Activated effector memory CD4-positive, alpha-beta T cell treated with Interleukin-2 at 50 U/mL for 16 hours (primary cell): ENCODE measurements at regions not wholly inside any gene's neighbourhood (a gene's known extent, or its start where the extent isn't known, plus 50 kb on each side); places are given as distances from the start of the nearest gene placed in this dataset.
"Not testable (repeated sequence)": the region's sequence is repeated elsewhere in the genome, so short reads cannot be mapped to it uniquely, and the experiment has no call there.

Source experiments
- DNase-seq: peaks from one replicate; pipeline ENCODE4 v3.0.0-alpha.2; 2020

- no peak for DNase-seq
Measured at GRCh38 chr14:21791749-21792148, 118.1 kb upstream of the OR4E1 start.

GRCh38 chr14:21788687-21789086, 115.1 kb upstream of the OR4E1 start:
- not testable (repeated sequence) for DNase-seq

GRCh38 chr14:21787242-21787641, 113.6 kb upstream of the OR4E1 start:
- DNase-seq: not testable (repeated sequence)

- no peak for DNase-seq
Measured at GRCh38 chr14:21781543-21781942, 107.9 kb upstream of the OR4E1 start.

- no peak for DNase-seq
Measured at GRCh38 chr14:21780429-21781084, 106.9 kb upstream of the OR4E1 start.

- no peak for DNase-seq
Measured at GRCh38 chr14:21771671-21772070, 98.1 kb upstream of the OR4E1 start.

DNA sequence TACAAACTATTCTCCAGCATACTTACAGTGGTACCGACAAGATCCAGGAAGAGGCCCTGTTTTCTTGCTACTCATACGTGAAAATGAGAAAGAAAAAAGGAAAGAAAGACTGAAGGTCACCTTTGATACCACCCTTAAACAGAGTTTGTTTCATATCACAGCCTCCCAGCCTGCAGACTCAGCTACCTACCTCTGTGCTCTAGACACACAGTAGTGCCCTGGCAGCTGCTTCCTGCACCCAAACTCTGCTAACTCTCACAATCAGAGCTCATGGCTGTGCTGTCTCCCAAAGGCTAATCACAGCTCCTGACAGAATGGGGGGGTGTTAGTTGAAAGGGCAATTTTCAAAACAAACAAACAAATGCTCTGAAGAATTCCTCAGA, 95.2 kb upstream of the OR4E1 start:
- DNase-seq: no peak

DNA sequence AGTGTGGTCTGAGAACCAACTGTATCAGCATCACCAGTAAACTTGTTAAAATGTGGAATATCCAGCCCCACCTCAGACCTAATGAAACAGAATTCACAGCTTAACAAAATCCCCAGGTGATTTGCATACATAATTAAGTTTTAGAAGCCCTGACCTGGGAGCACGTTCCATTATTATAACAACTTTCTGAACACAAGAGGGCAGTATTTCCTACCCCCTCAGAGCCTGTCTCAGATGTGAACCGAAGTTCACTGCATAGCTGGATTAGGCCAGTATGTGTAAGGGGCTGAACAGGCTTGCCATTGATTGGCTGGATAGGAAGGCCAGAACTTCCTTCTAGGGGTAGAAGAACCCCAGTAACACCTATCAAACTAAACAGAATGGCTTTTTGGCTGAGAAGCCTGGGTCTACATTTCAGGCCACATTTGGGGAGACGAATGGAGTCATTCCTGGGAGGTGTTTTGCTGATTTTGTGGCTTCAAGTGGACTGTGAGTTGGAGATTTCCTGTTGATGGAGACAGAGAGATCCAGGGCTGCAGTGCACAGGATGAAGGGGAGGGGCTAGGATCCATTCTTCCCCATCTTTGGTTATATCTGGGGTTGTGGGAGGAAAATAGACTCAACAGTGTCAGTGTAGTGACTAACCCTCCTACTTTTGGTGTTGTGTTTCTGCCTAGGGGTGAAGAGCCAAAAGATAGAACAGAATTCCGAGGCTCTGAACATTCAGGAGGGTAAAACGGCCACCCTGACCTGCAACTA, 94.7 kb upstream of the OR4E1 start:
- DNase-seq: no peak

GRCh38 chr14:21760360-21760759, 86.7 kb upstream of the OR4E1 start:
- not testable (repeated sequence) for DNase-seq

DNA sequence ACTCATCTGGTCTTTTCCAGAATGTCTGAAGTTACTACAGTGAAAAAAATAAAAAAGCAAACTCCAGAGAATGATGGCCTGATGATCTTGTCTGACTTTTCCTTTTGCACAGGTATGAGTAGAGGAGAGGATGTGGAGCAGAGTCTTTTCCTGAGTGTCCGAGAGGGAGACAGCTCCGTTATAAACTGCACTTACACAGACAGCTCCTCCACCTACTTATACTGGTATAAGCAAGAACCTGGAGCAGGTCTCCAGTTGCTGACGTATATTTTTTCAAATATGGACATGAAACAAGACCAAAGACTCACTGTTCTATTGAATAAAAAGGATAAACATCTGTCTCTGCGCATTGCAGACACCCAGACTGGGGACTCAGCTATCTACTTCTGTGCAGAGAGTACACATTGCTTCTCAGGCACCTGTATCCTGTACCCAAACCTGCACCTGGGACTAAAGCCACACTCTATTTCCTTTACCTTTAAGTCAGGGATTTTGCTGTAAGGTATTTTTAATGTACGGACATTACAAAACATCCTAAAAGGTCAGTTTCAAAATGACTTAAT, 75.8 kb upstream of the OR4E1 start:
- DNase-seq: no peak

- no peak for DNase-seq
Measured at GRCh38 chr14:21748869-21749303, 75.3 kb upstream of the OR4E1 start.

DNA sequence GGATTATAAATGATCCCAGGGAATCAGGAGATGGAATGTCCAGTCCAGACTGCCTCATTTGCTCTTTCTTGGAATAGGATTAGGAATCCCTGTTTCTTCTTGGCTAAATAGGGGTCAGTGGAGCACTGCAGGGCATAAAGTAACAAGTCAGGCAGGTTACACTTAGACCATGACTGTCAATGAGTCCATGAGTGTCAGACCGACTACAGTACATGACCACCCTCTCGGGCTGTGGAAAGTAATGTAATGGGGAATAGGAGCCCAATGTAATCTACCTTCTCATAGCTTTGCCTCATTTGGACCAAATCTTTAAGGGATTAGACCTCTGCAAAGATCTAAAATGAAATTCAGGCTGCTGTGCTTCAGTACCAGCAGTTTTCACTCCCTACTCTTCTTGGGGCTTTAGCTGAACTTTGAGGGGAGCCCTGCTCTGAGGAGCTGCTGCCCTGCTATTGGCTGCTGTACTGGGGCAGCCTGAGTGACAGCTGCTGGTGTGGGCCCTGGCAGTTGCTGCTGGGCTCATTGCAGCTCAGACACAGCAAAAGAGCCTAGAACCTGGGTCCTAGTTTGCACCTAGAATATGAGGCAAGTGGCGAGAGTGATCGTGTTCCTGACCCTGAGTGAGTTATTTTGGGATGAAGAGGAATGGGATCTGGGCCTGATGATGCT, 62.2 kb upstream of the OR4E1 start:
- no peak for DNase-seq

- DNase-seq: no peak
Measured at GRCh38 chr14:21735200-21735599, 61.6 kb upstream of the OR4E1 start.

DNA sequence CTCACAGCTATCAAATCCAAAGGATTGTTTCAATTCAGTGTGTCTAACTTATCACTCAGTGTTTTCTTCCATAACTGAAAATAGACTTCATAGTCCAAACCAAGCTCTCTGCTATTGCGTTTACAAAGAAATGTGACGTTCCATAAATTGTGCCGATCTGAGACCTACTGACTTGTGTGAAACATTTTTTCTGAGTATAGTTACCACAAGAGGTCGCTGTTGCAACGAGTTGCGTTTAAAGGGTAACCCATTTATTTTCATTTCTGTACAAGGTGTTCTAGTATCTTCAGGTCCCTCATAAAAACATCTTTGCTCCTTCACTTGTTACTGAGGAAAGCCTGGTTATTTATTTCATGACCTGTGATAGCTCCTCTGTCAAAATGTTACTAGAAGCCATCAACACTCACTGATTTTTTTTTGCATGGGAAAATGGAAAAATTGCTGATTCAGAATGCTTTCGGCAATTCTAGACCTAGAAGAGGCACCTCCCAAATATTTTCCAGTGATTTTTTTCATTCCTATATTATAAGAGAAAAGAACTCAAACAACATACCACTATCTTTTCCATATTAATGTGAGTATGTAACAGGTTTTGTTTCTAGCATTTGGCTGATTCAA, 60.9 kb upstream of the OR4E1 start:
- DNase-seq: no peak

DNA sequence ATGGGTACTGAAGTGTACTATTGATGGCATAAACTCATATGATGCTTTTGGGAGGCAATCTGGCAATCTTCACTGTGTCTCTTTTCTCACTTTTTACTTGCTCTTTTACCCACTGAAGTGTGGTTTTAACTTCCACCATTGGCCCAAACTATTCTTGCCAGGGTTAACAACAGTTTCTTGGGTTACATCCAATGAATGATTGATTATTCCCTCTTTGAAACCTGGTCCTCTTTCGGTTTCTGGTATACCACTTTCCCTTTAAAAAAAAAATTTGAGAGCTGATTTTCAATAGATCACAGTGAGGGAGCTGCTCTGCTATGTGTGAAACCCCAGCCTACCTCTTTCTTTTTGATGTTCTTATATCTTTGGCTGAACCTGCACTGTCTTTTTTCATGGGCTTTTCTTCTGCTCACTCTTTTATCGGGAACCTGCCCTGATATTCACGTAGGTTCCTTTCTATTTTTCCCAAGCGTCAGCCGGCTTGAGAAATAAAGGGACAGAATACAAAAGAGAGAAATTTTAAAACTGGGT, 56.1 kb upstream of the OR4E1 start:
- DNase-seq: no peak

GRCh38 chr14:21725250-21725649, 51.6 kb upstream of the OR4E1 start:
- DNase-seq: no peak

DNA sequence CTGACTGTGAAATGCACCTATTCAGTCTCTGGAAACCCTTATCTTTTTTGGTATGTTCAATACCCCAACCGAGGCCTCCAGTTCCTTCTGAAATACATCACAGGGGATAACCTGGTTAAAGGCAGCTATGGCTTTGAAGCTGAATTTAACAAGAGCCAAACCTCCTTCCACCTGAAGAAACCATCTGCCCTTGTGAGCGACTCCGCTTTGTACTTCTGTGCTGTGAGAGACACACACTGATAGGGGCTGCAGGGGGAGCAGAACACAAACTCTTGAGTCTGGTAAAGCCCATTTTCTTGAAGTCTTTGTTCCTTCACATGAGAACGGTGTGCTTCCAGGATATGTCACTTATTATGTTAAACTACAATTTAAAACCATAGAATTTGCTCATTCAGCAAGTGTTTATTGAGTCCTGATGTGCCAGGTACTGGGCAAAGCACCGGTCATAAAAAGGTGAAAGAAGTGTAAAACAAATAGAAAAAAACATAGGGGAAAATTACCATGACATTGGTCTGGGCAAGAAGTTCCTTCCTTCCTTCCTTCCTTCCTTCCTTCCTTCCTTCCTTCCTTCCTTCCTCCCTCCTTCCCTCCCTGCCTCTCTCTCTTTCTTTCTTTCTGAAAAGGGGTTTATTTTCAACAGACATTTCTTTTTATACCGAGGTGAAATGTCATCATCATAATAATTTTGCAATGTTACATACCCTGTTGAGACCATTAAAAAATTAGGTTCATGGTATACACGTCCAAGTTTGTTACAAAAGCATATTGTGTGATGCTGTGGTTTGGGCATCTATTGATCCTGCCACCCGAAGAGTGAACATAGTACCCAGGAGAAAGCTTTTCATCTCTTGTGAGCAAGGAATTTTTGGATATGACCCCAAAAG, 50.7 kb upstream of the OR4E1 start:
- DNase-seq: no peak

- DNase-seq: no peak
Measured at GRCh38 chr14:21723431-21724045, 49.9 kb upstream of the OR4E1 start.
